GM21717 (cell line): ENCODE measurements at regions not wholly inside any gene's neighbourhood (a gene's known extent, or its start where the extent isn't known, plus 50 kb on each side); places are given as distances from the start of the nearest gene placed in this dataset.
"Not testable (repeated sequence)": the region's sequence is repeated elsewhere in the genome, so short reads cannot be mapped to it uniquely, and the experiment has no call there.

Source experiments
- ATAC-seq: cut with Tn5 transposase; IDR thresholded peaks from one replicate; pipeline ENCODE4 v1.9.1; 2021; ENCODE audit warnings: mild to moderate bottlenecking, moderate library complexity; ENCODE audit not compliant: unreplicated experiment

GRCh38 chr3:11713171-11713570, 69.5 kb upstream of the VGLL4 start:
- ATAC-seq, result no peak

- ATAC-seq, result no peak
Observed at GRCh38 chr3:11712646-11713045, 68.9 kb upstream of the VGLL4 start.

DNA sequence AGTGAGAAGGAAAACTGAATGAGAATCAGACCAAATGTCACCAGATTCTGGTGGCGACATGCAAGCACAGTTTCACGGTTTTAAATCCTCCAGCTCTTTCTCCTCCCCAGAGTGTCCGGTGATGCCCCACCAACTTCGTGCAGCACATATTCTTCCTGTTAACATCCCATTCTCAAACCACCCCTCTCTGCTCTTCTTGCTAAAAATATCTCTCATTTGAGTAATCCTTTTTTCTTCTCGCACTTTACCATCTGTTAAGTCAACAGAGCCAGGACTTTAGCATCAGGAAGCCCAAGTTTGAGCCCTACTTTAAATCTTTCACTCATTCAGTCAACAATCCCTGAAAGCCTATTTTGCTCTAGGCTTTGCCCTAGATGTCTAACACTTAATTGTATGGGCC, 68.2 kb upstream of the VGLL4 start:
- no peak for ATAC-seq

DNA sequence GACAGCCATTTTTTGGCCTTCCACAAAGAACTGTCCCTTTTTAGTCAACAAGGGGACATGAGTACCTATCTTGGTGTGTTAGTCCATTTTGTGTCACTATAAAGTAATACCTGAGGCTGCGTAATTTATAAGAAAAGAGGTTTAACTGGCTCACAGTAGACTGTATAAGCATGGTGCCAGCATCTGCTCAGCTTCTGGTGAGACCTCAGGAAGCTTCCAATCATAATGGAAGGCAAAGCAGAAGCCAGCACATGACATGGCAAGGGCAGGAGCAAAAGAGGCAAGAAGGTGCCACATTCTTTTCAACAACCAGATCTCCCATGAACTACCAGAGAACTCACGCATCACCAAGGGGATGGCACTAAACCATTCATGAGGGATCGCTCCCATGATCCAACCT, 66.1 kb upstream of the VGLL4 start:
- ATAC-seq, result no peak

GRCh38 chr3:11707084-11707483, 63.4 kb upstream of the VGLL4 start:
- ATAC-seq, result not testable (repeated sequence)

DNA sequence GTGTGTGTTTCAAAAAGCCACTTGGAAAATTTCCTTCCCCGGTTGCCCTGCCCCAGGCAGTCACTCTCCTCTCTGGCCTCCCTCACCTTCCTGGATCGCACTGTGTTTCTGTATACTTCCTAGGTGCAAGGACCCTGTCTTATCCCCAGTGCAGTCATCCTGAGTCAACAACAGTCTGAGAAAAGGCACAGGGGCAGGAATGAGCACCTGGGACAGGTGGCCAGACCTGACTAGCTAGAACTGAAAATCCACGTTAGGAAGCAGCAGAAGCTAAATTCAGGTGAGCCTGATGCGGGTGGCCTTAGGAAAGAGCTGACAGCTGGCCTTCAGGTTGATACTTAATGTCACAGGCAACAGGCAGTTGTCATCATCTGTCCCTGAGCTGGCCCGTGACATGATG, 62.9 kb upstream of the VGLL4 start:
- no peak for ATAC-seq

- no peak for ATAC-seq
Observed at GRCh38 chr3:11705049-11705448, 61.3 kb upstream of the VGLL4 start.

- no peak for ATAC-seq
Observed at GRCh38 chr3:11703146-11703545, 59.4 kb upstream of the VGLL4 start.

DNA sequence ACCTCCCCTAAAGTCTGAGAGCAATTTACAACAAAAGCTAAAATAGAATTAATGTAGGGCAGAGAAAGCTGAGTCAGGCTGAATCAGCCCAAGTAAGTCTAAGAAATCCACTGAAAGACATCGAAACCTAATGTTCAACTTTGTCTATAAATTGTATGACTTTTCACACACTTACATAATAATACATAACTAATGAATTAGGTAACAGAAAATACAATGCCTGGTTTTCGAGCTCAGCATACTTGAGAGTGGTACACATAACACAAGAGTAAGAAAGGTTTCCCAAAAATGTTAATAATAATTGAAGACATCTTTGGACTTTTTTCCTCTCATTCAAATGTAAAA, 55.3 kb upstream of the VGLL4 start:
- no peak for ATAC-seq

GRCh38 chr3:11698326-11699082, 54.8 kb upstream of the VGLL4 start:
- ATAC-seq, result no peak

DNA sequence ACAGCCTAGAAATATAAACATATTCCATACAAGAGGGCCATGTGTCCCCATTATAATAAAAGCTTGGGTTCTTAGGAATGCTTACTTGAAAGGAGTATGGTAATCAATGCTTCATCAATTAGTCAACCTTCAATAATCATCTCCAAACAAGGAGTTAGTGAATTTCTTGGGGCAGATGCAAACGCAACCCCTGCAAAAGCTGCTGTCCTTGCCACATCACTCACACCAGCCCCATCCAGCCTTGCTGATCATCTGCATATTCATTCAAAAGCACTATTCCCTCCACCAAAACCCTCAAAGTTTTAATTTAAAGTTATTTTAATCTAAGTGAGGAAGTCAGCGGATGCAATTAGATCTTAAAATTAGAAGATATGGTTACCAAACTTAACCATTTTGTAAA, 54.0 kb upstream of the VGLL4 start:
- no peak for ATAC-seq

DNA sequence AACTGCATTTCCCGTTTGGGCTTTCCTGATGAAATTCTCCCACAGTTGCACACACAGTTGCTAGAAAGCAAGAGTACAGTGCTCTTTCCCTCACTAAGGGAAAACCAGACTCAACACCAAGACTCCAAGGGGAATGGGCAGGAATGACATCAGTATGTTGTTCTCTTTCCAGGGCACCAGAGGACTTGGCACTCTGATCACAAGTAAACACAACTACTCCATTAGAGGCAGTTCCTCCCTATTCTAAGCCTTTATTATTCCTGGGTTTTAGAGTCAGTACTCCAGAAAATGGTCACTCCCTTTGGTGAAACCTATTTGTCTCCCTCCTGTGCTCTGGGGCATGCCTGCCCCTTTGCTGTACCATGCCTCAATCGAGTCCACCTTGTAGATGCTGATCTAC, 52.3 kb upstream of the VGLL4 start:
- ATAC-seq, result no peak
